Lower lobe of right lung (tissue), 2 donors: ENCODE measurements at regions not wholly inside any gene's neighbourhood (a gene's known extent, or its start where the extent isn't known, plus 50 kb on each side); places are given as distances from the start of the nearest gene placed in this dataset.

ENCODE experiments used
- ATAC-seq, 2 donors: fragments of 200-7000 bp; cut with Tn5 transposase; one replicate each; pipeline ENCODE4 v1.9.1; 2020 to 2022; ENCODE audit warnings: mild to moderate bottlenecking in 2 of 2, moderate library complexity in 2 of 2
- DNase-seq: peaks from one replicate; pipeline ENCODE4 v3.0.0-alpha.2; 2020
- H3K27ac ChIP-seq: fragments of 200-600 bp; one replicate; pipeline ENCODE4 v1.8.0; 2022
- H3K27me3 ChIP-seq: fragments of 200-600 bp; one replicate; pipeline ENCODE4 v1.8.0; 2022; ENCODE audit warnings: low read depth
- H3K36me3 ChIP-seq: fragments of 200-600 bp; one replicate; pipeline ENCODE4 v1.8.0; 2022; ENCODE audit warnings: mild to moderate bottlenecking
- H3K4me1 ChIP-seq: fragments of 200-600 bp; one replicate; pipeline ENCODE4 v1.8.0; 2022
- H3K4me3 ChIP-seq: fragments of 200-600 bp; one replicate; pipeline ENCODE4 v1.8.0; 2022; ENCODE audit warnings: mild to moderate bottlenecking
- H3K9me3 ChIP-seq: fragments of 200-600 bp; one replicate; pipeline ENCODE4 v1.8.0; 2022
- intact Hi-C: fragments of 100-400 bp; cut with DNase I; formaldehyde crosslinking; loops from one replicate; pipeline ENCODE4 v1.11.0; 2022
- TF ChIP-seq, protein P1 (sequence below): fragments of 200-600 bp; IDR thresholded peaks from one replicate; pipeline ENCODE4 v1.8.0; 2022; ENCODE audit warnings: antibody characterized with exemption, mild to moderate bottlenecking
- donor health status: DM: no; HTN: yes; CAD: no; lungs with severe emphysema.

DNA sequence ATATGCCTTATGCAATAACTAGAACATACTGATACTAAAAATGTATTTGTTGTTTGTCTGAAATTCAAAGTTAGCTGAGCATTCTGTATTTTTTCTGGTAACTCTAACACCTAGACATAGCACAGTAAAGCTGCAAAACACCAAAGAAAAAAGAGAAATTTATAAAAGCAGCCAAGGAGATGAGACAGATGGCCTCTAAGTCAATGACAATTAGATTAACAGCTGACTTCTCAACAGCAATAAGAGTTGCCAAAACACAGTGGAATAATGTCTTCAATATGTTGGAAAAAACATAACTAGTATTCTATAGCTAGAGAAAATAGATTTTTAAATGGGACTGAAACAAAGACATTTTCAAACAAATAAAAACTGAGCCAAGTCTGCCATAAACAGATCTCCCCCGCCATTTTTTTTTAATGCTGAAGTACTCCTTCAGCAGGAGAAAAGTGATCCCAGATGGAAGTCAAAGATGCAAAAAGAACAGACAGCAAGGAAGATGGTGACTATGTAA lies 81.3 kb downstream of the SYF2 start:
- intact Hi-C loops: no loop called here
- DNase-seq (no peak), ATAC-seq (no peak)

DNA sequence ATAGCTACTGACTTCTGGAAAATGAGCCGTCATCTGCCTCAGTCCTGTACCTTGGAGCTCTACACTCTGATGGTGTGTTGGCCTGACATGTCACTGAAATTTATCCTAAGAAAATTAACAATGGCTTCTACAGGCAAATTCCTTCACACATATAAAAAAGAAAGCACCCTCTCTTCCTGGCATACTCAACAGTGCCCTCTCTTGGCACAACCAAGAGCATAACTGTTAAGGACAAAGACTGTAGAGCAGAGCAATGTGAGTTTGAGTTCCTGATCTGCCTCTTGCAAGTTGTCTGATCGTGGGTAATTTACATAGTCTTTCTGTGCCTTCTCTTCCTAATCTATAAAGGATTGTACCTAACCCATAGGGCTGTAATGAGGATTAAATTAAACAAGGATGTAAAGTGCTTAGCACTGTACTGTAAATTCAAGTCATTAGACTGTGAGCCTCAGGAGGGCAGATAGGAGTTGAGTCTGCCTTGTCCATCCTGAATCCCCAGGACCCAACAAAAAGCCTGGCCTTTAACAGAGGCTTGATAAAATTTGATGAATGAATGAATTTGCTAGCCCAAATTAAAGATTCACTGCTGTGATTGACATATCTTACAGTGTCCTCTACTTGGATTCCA lies 83.5 kb downstream of the SYF2 start:
- Histone ChIP-seq H3K4me1 (no peaks in the 10 kb centered on the region), H3K9me3 (no peaks in the 10 kb centered on the region), H3K27me3 (peaks cover 21% of the 10 kb centered on the region), H3K4me3 (no peak overlapping the region), H3K36me3 (no peaks in the 10 kb centered on the region), H3K27ac (no peak overlapping the region)
- DNase-seq (no peak), ATAC-seq (no peak)
- TF ChIP-seq, protein P1, sequence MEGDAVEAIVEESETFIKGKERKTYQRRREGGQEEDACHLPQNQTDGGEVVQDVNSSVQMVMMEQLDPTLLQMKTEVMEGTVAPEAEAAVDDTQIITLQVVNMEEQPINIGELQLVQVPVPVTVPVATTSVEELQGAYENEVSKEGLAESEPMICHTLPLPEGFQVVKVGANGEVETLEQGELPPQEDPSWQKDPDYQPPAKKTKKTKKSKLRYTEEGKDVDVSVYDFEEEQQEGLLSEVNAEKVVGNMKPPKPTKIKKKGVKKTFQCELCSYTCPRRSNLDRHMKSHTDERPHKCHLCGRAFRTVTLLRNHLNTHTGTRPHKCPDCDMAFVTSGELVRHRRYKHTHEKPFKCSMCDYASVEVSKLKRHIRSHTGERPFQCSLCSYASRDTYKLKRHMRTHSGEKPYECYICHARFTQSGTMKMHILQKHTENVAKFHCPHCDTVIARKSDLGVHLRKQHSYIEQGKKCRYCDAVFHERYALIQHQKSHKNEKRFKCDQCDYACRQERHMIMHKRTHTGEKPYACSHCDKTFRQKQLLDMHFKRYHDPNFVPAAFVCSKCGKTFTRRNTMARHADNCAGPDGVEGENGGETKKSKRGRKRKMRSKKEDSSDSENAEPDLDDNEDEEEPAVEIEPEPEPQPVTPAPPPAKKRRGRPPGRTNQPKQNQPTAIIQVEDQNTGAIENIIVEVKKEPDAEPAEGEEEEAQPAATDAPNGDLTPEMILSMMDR: peak; percentile 28
- intact Hi-C loops: no loop called here

More for the DNA sequence above, 81.3 kb downstream of the SYF2 start:
- Histone ChIP-seq H3K27ac (no peak overlapping the region), H3K36me3 (no peaks in the 10 kb centered on the region), H3K27me3 (peaks cover 23% of the 10 kb centered on the region), H3K4me3 (no peak overlapping the region), H3K4me1 (no peaks in the 10 kb centered on the region), H3K9me3 (no peaks in the 10 kb centered on the region)
- TF ChIP-seq, protein P1: no peak

DNA sequence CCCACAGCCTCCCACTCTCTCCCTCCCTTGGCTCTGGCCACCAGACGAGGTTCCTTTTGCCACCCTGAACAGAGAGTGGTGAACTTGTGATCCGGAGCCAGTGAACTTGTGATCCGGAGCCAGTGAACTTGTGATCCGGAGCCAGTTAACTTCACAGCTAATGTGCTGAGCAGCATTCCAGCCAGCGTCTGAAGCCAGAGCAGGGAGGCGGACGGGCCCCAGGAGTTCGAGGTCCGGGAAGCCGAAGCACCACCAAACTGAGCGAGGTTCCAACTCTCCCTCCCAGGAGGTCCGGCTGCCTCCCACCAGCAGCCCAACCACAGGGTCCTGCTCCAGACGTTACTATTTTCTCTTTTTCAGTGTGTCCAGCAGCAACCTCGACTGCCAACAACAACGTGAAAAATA lies 85.8 kb downstream of the SYF2 start:
- H3K27ac ChIP-seq: no peak overlapping the region
- no peaks in the 10 kb centered on the region for H3K4me1 ChIP-seq
- TF ChIP-seq, protein P1: no peak
- no peaks in the 10 kb centered on the region for H3K36me3 ChIP-seq
- no peak for DNase-seq
- H3K27me3 ChIP-seq: peaks cover 19% of the 10 kb centered on the region
- ATAC-seq: no peak
- H3K4me3 ChIP-seq: no peak overlapping the region
- intact Hi-C loops: no loop called here
- no peaks in the 10 kb centered on the region for H3K9me3 ChIP-seq

DNA sequence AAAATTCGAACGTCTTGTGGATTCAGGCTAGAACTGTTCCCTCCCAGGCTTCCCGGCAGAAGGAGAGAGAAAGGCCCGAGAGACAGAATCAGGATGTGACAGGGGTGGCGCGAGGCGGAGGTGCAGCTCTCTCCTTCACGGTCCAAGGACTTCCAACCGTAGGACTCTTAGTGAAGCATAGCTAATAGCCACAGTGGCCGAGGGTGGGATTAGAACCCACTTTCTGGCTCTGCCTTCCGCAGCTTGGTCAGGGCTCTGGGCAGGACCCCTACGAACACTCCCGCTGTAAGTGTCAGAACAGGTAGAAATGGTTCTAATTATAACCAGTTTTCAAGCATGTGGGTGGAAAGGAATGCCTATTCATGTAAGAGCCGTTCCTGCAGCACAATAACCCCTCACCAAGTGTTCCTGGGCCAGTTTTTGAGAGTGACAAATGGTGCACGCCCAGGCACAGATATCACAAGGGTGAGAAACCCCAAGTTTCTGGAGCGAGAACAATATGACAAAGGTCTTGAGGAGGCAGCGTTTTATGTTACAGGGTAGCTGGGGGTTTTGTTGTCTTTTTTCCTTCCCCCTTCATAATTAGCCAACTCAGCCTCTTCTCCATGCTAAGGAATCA lies 86.4 kb downstream of the SYF2 start:
- Histone ChIP-seq H3K4me3 (no peak overlapping the region), H3K36me3 (no peaks in the 10 kb centered on the region), H3K27me3 (peaks cover 19% of the 10 kb centered on the region), H3K27ac (no peak overlapping the region), H3K9me3 (no peaks in the 10 kb centered on the region), H3K4me1 (no peaks in the 10 kb centered on the region)
- intact Hi-C loops: no loop called here
- TF ChIP-seq, protein P1: no peak
- ATAC-seq: no peak
- no peak for DNase-seq

DNA sequence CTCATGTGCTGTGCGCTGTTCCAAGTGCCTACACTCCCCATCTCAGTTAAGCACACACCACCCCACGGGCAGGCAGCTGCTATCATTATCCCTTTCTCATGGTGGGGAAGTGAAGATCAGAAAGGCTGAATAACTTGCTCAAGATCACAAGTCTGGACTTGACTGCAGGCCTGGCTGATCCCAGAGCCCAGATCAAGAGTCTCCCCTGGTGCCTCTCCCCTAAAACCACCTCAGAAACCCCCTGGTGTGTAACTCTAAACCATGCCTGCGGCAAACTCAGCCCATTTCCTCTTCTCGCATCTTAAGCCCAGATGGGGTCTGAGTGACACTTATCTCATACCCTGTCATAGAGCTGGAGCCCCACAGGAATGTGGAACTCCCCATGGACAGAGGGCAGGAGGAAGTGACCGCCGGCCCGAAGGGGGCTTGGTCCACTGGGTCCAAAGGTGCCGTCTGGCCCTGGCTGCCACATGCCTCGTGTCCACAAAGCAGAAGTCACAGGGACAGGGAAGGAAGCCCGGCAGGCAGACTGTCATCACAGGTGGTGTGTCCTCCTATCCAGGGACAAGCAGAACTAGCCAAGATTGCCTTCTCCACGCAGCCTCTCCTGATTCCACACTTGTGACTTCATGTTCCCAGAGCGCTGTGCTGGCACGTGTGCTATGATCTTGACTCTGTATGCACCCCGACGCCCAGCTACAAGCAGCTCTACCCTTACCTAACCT lies 92.1 kb downstream of the SYF2 start:
- Histone ChIP-seq H3K27ac (no peak overlapping the region), H3K4me1 (no peaks in the 10 kb centered on the region), H3K9me3 (no peaks in the 10 kb centered on the region), H3K4me3 (no peak overlapping the region), H3K27me3 (peaks cover 22% of the 10 kb centered on the region), H3K36me3 (no peaks in the 10 kb centered on the region)
- TF ChIP-seq, protein P1: no peak
- ATAC-seq: peak; percentile 35 to 66
- intact Hi-C loops: no loop called here
- DNase-seq: peak; percentile 67
